H1 (cell line): ENCODE measurements at regions not wholly inside any gene's neighbourhood (a gene's known extent, or its start where the extent isn't known, plus 50 kb on each side); places are given as distances from the start of the nearest gene placed in this dataset.

ENCODE experiments used
- CTCF ChIA-PET: fragments of 300-600 bp; sonication (Branson Sonifier 250); formaldehyde crosslinking; loops from one replicate; lab custom pipeline; 2021; ENCODE audit not compliant: partially characterized antibody; lab: Charles Lee
- POLR2A ChIA-PET: fragments of 300-600 bp; sonication (Branson Sonifier 250); formaldehyde crosslinking; loops from one replicate; lab custom pipeline; 2021; ENCODE audit warnings: inconsistent platforms; ENCODE audit not compliant: partially characterized antibody; lab: Charles Lee
- DNase-seq, 2 experiments: peaks; one replicate each; pipeline versions ENCODE4 v3.0.0 to v3.0.0-alpha.2; 2010 to 2022; ENCODE audit warnings: low spot score in 2 of 2, low read depth in 1 of 2, mixed read lengths in 1 of 2
- FAIRE-seq: peaks from 2 replicates; lab custom pipeline; 2011; peaks lifted over from hg19 to GRCh38; lab: Jason Lieb, UNC
- H2AFZ ChIP-seq: 2 replicates; pipeline ENCODE4 v1.8.1; 2012; ENCODE audit warnings: low read length, inconsistent platforms
- H2AK5ac ChIP-seq: 2 replicates; pipeline ENCODE4 v1.6.1; 2013; ENCODE audit warnings: low read depth, low read length
- H2BK120ac ChIP-seq: replicated peaks from 2 replicates; pipeline ENCODE3; 2013; ENCODE audit warnings: low read depth, low read length, inconsistent platforms
- H2BK12ac ChIP-seq: 2 replicates; pipeline ENCODE4 v1.6.1; 2013; ENCODE audit warnings: low read depth, low read length
- H2BK15ac ChIP-seq: 2 replicates; pipeline ENCODE4 v1.6.1; 2013; ENCODE audit warnings: low read length
- H2BK20ac ChIP-seq: 2 replicates; pipeline ENCODE4 v1.6.1; 2013; ENCODE audit warnings: low read length
- H2BK5ac ChIP-seq: 2 replicates; pipeline ENCODE4 v1.6.1; 2013; ENCODE audit warnings: low read depth, low read length
- H3K14ac ChIP-seq: 2 replicates; pipeline ENCODE4 v1.6.1; 2013; ENCODE audit warnings: inconsistent platforms; ENCODE audit not compliant: insufficient read length
- H3K18ac ChIP-seq: 2 replicates; pipeline ENCODE4 v1.6.1; 2013; ENCODE audit warnings: low read length; ENCODE audit errors: extremely low read depth
- H3K23ac ChIP-seq: 2 replicates; pipeline ENCODE4 v1.6.1; 2013; ENCODE audit warnings: inconsistent platforms; ENCODE audit not compliant: insufficient read length
- H3K23me2 ChIP-seq: 2 replicates; pipeline ENCODE4 v1.6.1; 2013; ENCODE audit warnings: low read depth, low read length
- H3K27ac ChIP-seq: 2 replicates; pipeline ENCODE4 v1.6.1; 2011; ENCODE audit warnings: low read depth, low read length, inconsistent platforms
- H3K27me3 ChIP-seq, 4 experiments: replicated peaks in 1 of 4; 1 replicate in 1 of 4; 2 replicates in 3 of 4; pipeline versions ENCODE4 v1.6.1 to v1.8.1; 2011 to 2013; ENCODE audit warnings: low read length in 3 of 4, mild to moderate bottlenecking in 3 of 4, inconsistent platforms in 2 of 4, mixed read lengths in 2 of 4, moderate library complexity in 1 of 4; ENCODE audit not compliant: control insufficient read depth in 3 of 4, insufficient read depth in 3 of 4; ENCODE audit errors: extremely low read depth in 1 of 4
- H3K36me3 ChIP-seq, 4 experiments: 2 replicates each; pipeline versions ENCODE4 v1.6.1 to v1.8.1; 2011 to 2013; ENCODE audit warnings: mild to moderate bottlenecking in 4 of 4, low read length in 3 of 4, moderate library complexity in 2 of 4, control low read depth in 1 of 4, inconsistent platforms in 1 of 4; ENCODE audit not compliant: insufficient read depth in 4 of 4, control insufficient read depth in 2 of 4
- H3K4ac ChIP-seq: replicated peaks from 2 replicates; pipeline ENCODE3; 2013; ENCODE audit warnings: low read length, low read depth, mixed read lengths, inconsistent platforms; ENCODE audit not compliant: insufficient read length
- H3K4me1 ChIP-seq, 4 experiments: replicated peaks in 1 of 4; 1 replicate in 1 of 4; 2 replicates in 3 of 4; pipeline versions ENCODE4 v1.6.1 to v1.8.1; 2011 to 2013; ENCODE audit warnings: low read length in 3 of 4, inconsistent platforms in 2 of 4, mixed read lengths in 1 of 4; ENCODE audit not compliant: insufficient read depth in 4 of 4, control insufficient read depth in 3 of 4
- H3K4me2 ChIP-seq, 2 experiments: 2 replicates each; pipeline versions ENCODE4 v1.6.1 to v1.8.1; 2011 to 2013; ENCODE audit warnings: low read depth in 2 of 2, low read length in 2 of 2, control low read depth in 1 of 2, inconsistent platforms in 1 of 2, mild to moderate bottlenecking in 1 of 2; ENCODE audit not compliant: insufficient read depth in 1 of 2
- H3K4me3 ChIP-seq, 4 experiments: fragments of 200-600, 300-600 bp in 1 of 4; sonication (generic), shearing (Covaris generic), sonication (Bioruptor Twin) in 1 of 4; 2 replicates each; pipeline versions ENCODE4 v1.5.1 to v1.8.1; 2011 to 2016; ENCODE audit warnings: low read length in 4 of 4, low read depth in 3 of 4, control low read depth in 2 of 4, inconsistent platforms in 2 of 4, mild to moderate bottlenecking in 2 of 4, mixed read lengths in 1 of 4, moderate library complexity in 1 of 4; ENCODE audit not compliant: insufficient read depth in 2 of 4; ENCODE audit errors: extremely low read depth in 1 of 4
- H3K56ac ChIP-seq: replicated peaks from 2 replicates; pipeline ENCODE3; 2013; ENCODE audit warnings: low read depth, mild to moderate bottlenecking, mixed read lengths, low read length, inconsistent platforms; ENCODE audit not compliant: insufficient read length
- H3K79me1 ChIP-seq: 2 replicates; pipeline ENCODE4 v1.6.1; 2013; ENCODE audit warnings: low read depth, low read length, control low read depth
- H3K79me2 ChIP-seq, 2 experiments: 2 replicates each; pipeline versions ENCODE4 v1.6.1 to v1.8.1; 2012 to 2013; ENCODE audit warnings: low read length in 2 of 2, mild to moderate bottlenecking in 2 of 2, inconsistent platforms in 1 of 2; ENCODE audit not compliant: insufficient read depth in 2 of 2, control insufficient read depth in 1 of 2
- H3K9ac ChIP-seq, 4 experiments: replicated peaks in 1 of 4; 1 replicate in 1 of 4; 2 replicates in 3 of 4; pipeline versions ENCODE4 v1.6.1 to v1.8.1; 2011 to 2013; ENCODE audit warnings: low read depth in 3 of 4, low read length in 3 of 4, control low read depth in 2 of 4, mild to moderate bottlenecking in 2 of 4, moderate library complexity in 2 of 4, inconsistent platforms in 1 of 4; ENCODE audit errors: extremely low read depth in 1 of 4
- H3K9me3 ChIP-seq, 2 experiments: 2 replicates each; pipeline versions ENCODE4 v1.6.1 to v1.8.1; 2012 to 2013; ENCODE audit warnings: mild to moderate bottlenecking in 2 of 2, moderate library complexity in 2 of 2, control low read depth in 1 of 2, inconsistent platforms in 1 of 2, low read depth in 1 of 2, low read length in 1 of 2, mixed read lengths in 1 of 2; ENCODE audit not compliant: insufficient read depth in 2 of 2
- H4K20me1 ChIP-seq, 2 experiments: replicated peaks in 1 of 2; 2 replicates each; pipeline versions ENCODE3 to v1.8.1; 2011 to 2013; ENCODE audit warnings: inconsistent platforms in 2 of 2, low read length in 2 of 2, mild to moderate bottlenecking in 1 of 2; ENCODE audit not compliant: insufficient read depth in 2 of 2, control insufficient read depth in 1 of 2
- H4K5ac ChIP-seq: 2 replicates; pipeline ENCODE4 v1.6.1; 2013; ENCODE audit warnings: low read length, low read depth, mixed read lengths, inconsistent platforms; ENCODE audit not compliant: insufficient read length
- H4K8ac ChIP-seq: 2 replicates; pipeline ENCODE4 v1.8.0; 2013; ENCODE audit warnings: mild to moderate bottlenecking, moderate library complexity, low read length, inconsistent platforms; ENCODE audit not compliant: insufficient read depth; ENCODE audit errors: extremely low read depth
- H4K91ac ChIP-seq: replicated peaks from 2 replicates; pipeline ENCODE3; 2013; ENCODE audit warnings: low read length, mixed read lengths, inconsistent platforms; ENCODE audit not compliant: insufficient read length
- CHD2 ChIP-seq: IDR thresholded peaks from 2 replicates; pipeline ENCODE4 v1.6.1; 2012; ENCODE audit warnings: low read length, improper control_type of control experiment
- JUN ChIP-seq: IDR thresholded peaks from 2 replicates; pipeline ENCODE4 v1.6.1; 2011; ENCODE audit warnings: low read depth, mild to moderate bottlenecking, improper control_type of control experiment, low read length
- JUND ChIP-seq: IDR thresholded peaks from 2 replicates; pipeline ENCODE4 v1.6.1; 2011; ENCODE audit warnings: mild to moderate bottlenecking, improper control_type of control experiment, low read length
- PHF8 ChIP-seq: fragments of 200-600 bp; sonication (generic); conservative IDR thresholded peaks from 2 replicates; pipeline ENCODE4 v1.7.1; 2012; ENCODE audit warnings: low read depth, mild to moderate bottlenecking, inconsistent platforms, low read length, moderate library complexity
- POLR2A ChIP-seq, 2 experiments: IDR thresholded peaks; 1 replicate in 1 of 2; 2 replicates in 1 of 2; pipeline ENCODE4 v1.6.1; 2011; ENCODE audit warnings: low read depth in 2 of 2, low read length in 2 of 2, mild to moderate bottlenecking in 2 of 2; ENCODE audit errors: control extremely low read depth in 1 of 2
- SP1 ChIP-seq: IDR thresholded peaks from 2 replicates; pipeline ENCODE4 v1.6.1; 2011; ENCODE audit warnings: low read depth, low read length
- TAF1 ChIP-seq: IDR thresholded peaks from 2 replicates; pipeline ENCODE4 v1.6.1; 2011; ENCODE audit warnings: mild to moderate bottlenecking, low read depth, low read length
- TBP ChIP-seq: IDR thresholded peaks from 2 replicates; pipeline ENCODE4 v1.6.1; 2011; ENCODE audit warnings: low read depth, low read length, improper control_type of control experiment
- WGBS, 2 experiments: shearing (Covaris generic) in 1 of 2; methylation state at CpG; one replicate each; pipeline versions ENCODE4 v1.1.6 to v1.1.7; 2013 to 2015; ENCODE audit warnings: low lambda C conversion rate in 2 of 2, mixed read lengths in 2 of 2, inconsistent platforms in 1 of 2, low coverage in 1 of 2, missing lambda C conversion rate in 1 of 2; ENCODE audit not compliant: insufficient replicate concordance in 2 of 2, insufficient coverage in 1 of 2, insufficient read length in 1 of 2; ENCODE audit errors: extremely low coverage in 1 of 2, missing lambda C conversion rate in 1 of 2; 5-methylcytosine and 5-hydroxymethylcytosine counted together

DNA sequence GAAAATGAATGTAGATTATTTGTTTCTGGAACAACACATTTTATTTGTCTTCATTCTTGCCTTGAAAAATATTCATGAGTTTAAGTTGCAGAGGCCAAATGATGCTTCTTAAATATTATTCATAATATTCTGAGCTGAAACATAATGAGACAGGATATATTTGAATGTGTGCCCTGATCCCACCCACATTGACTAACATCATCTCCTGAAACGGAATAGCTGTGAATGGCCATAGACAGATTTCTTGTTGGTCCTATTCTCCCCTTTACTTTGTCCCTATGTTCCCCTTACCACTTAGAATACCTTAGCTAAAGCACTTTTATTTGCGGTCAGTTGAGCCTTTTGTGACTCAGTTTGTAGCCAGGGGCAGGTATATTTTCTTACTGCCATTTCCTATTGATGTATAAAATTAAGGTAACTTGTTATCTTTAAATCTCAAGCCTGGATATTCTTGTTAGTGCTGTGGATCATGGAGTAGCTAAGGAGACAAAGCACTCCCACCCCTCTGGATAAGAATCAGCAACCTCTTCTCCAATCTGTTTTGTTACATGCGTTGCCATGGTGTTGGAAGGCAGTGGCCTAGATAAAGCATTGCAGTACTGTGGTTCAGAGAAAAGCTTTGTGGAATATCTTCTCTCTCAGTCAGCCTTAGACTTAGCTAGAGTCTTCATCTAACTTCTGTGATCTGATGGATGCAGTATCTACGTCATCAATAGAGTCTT is 478.5 kb upstream of the DEPDC1 start:
- Histone ChIP-seq H2BK15ac (no peak overlapping the region), H3K18ac (no peak overlapping the region), H2AFZ (no peak overlapping the region), H4K8ac (no peak overlapping the region), H3K9ac (0 out of 7 replicates have a peak overlapping the region, but pooled peaks of 2 of the 4 experiments have one; percentile 14 to 44), H4K20me1 (no peaks in the 10 kb centered on the region), H3K23me2 (no peaks in the 10 kb centered on the region), H2BK120ac (no peak overlapping the region), H3K56ac (no peak overlapping the region), H3K79me2 (no peaks in the 10 kb centered on the region), H3K23ac (no peak overlapping the region), H2BK12ac (no peak overlapping the region; the same call in 1 of the 2 replicates), H3K4me3 (no peak overlapping the region), H3K36me3 (no peaks in the 10 kb centered on the region), H3K4ac (no peak overlapping the region), H3K14ac (no peak overlapping the region), H3K27ac (peak overlapping the region; percentile 78), H4K91ac (no peak overlapping the region), H3K79me1 (no peaks in the 10 kb centered on the region), H3K27me3 (no peaks in the 10 kb centered on the region), H3K4me1 (peaks cover 2 to 17% (median 11%) of the 10 kb centered on the region in 4 experiments), H4K5ac (no peak overlapping the region), H2AK5ac (no peak overlapping the region; the same call in 1 of the 2 replicates), H2BK5ac (no peak overlapping the region; the same call in 1 of the 2 replicates), H3K4me2 (no peak overlapping the region), H3K9me3 (no peaks in the 10 kb centered on the region), H2BK20ac (no peak overlapping the region; the same call in 1 of the 2 replicates)
- FAIRE-seq, result peak; percentile 73
- 77% methylated on average over 4 of the region's 4 CpGs; no CpG with 5 or more reads in 1 of the 2 experiments for WGBS, 2 experiments
- no peak for DNase-seq
- POLR2A ChIA-PET, result interaction anchor here (0.8 to 1.5 kb wide), 3 partner anchors 14 to 94 kb away, joined by 3 to 6 read pairs (median 3); no protein-coding TSS in a partner anchor
- CTCF ChIA-PET, result interaction anchor here (0.5 to 3.9 kb wide), 3 partner anchors 156 to 1747 kb away, joined by 3 to 28 read pairs (median 3); no protein-coding TSS in a partner anchor
- TF ChIP-seq JUN (no peak), TBP (peak; percentile 28; the same call in 1 of the 2 replicates), JUND (no peak), SP1 (peak; percentile 53; the same call in 1 of the 2 replicates), TAF1 (peak; percentile 55), CHD2 (no peak), POLR2A (IDR thresholded peaks at IDR 0.05; ENCODE audit: control extremely low read depth in 1 of 2, low read depth in 2 of 2, low read length in 2 of 2) (peak in 1 of 2 experiments; percentile 64; a peak in 2 of 3 replicates), PHF8 (no peak)
